ENCODE measurements at regions not wholly inside any gene's neighbourhood (a gene's known extent, or its start where the extent isn't known, plus 50 kb on each side); places are given as distances from the start of the nearest gene placed in this dataset.

GRCh38 chr1:101165532-101165931 is 71.3 kb upstream of the S1PR1 start:
- no peak for TF ChIP-seq CTCF (IDR thresholded peaks at IDR 0.05; ENCODE audit: extremely low read depth in 1 of 2, insufficient read depth in 1 of 2, low read depth in 1 of 2, low read length in 2 of 2)
- TF ChIP-seq POLR2A (IDR thresholded peaks at IDR 0.05; ENCODE audit: low read depth, low read length): no peak
- TF ChIP-seq MYC (IDR thresholded peaks at IDR 0.05; ENCODE audit: low read depth, low read length): no peak
- no peak for TF ChIP-seq POLR2AphosphoS5 (IDR thresholded peaks at IDR 0.05; ENCODE audit: insufficient read depth, low read depth, low read length)
- TF ChIP-seq EZH2 (IDR thresholded peaks at IDR 0.05; ENCODE audit: borderline replicate concordance, low read depth, low read length, severe bottlenecking): no peak
- no peak for TF ChIP-seq GATA2 (IDR thresholded peaks at IDR 0.05; ENCODE audit: insufficient read depth, insufficient read length, low read depth, low read length)

Measured in endothelial cell of umbilical vein (primary cell).